A673 (cell line): ENCODE measurements at regions not wholly inside any gene's neighbourhood (a gene's known extent, or its start where the extent isn't known, plus 50 kb on each side); places are given as distances from the start of the nearest gene placed in this dataset.

ENCODE experiments used
- CTCF ChIP-seq: fragments of 300-800, 200-600 bp; sonication (generic); conservative IDR thresholded peaks from 2 replicates; pipeline ENCODE4 v1.5.1; 2017; ENCODE audit warnings: low read depth, mild to moderate bottlenecking, antibody characterized with exemption, low read length, moderate library complexity, mixed read lengths
- EZH2 ChIP-seq: fragments of 200-600 bp; sonication (generic); IDR thresholded peaks from 2 replicates; pipeline ENCODE4 v1.6.1; 2017; ENCODE audit warnings: borderline replicate concordance, low read depth, mild to moderate bottlenecking, mixed read lengths, antibody characterized with exemption, low read length; ENCODE audit not compliant: poor library complexity, severe bottlenecking

GRCh38 chr6:23875006-23875405 is 251.0 kb upstream of the NRSN1 start:
- no peak for TF ChIP-seq CTCF
- TF ChIP-seq EZH2 = no peak
